GM13977 (cell line): ENCODE measurements at regions not wholly inside any gene's neighbourhood (a gene's known extent, or its start where the extent isn't known, plus 50 kb on each side); places are given as distances from the start of the nearest gene placed in this dataset.

ENCODE experiments used
- DNase-seq: peaks from one replicate; pipeline ENCODE4 v3.0.0; 2012; ENCODE audit warnings: low spot score
- CTCF ChIP-seq: IDR thresholded peaks from 2 replicates; pipeline ENCODE4 v1.5.1; 2012; ENCODE audit warnings: mild to moderate bottlenecking, control low read depth; ENCODE audit not compliant: insufficient read depth; ENCODE audit errors: extremely low read depth, missing control alignments
- in situ Hi-C: fragments of 300-500 bp; cut with MboI; formaldehyde crosslinking; loops from one replicate; pipeline ENCODE4 v1.12.0; 2022; ENCODE audit warnings: low sequenced_read_pairs, low pct_unique_long_range_greater_than_20kb, mixed read lengths, inconsistent platforms; ENCODE audit not compliant: unreplicated experiment

GRCh38 chr4:23594125-23594524, 295.7 kb downstream of the PPARGC1A start:
- DNase-seq: no peak
- in situ Hi-C loops: no loop called here
- TF ChIP-seq CTCF: no peak

- in situ Hi-C loops: no loop called here
- DNase-seq: no peak
Observed at GRCh38 chr4:23590431-23590830, 299.4 kb downstream of the PPARGC1A start.

GRCh38 chr4:23584024-23584423, 305.8 kb downstream of the PPARGC1A start:
- no peak for TF ChIP-seq CTCF
- in situ Hi-C loops: no loop called here
- DNase-seq: no peak

More at GRCh38 chr4:23590431-23590830, 299.4 kb downstream of the PPARGC1A start:
- no peak for TF ChIP-seq CTCF

GRCh38 chr4:23582671-23583070, 307.2 kb downstream of the PPARGC1A start:
- in situ Hi-C loops: no loop called here
- no peak for DNase-seq
- TF ChIP-seq CTCF: no peak

- DNase-seq: no peak
- in situ Hi-C loops: no loop called here
- TF ChIP-seq CTCF: no peak
Observed at GRCh38 chr4:23579166-23579565, 310.7 kb downstream of the PPARGC1A start.

- in situ Hi-C loops: no loop called here
Observed at GRCh38 chr4:23577398-23577797, 312.4 kb downstream of the PPARGC1A start.

More at GRCh38 chr4:23577398-23577797, 312.4 kb downstream of the PPARGC1A start:
- no peak for TF ChIP-seq CTCF
- DNase-seq: no peak
